ENCODE measurements at regions not wholly inside any gene's neighbourhood (a gene's known extent, or its start where the extent isn't known, plus 50 kb on each side); places are given as distances from the start of the nearest gene placed in this dataset.
A peak's percentile ranks its signal among the peaks of the same experiment; 100 is the strongest.

GRCh38 chr20:6238421-6238820, 115.6 kb upstream of the FERMT1 start:
- Histone ChIP-seq H3K27me3 (no peaks in the 10 kb centered on the region), H3K4me1 (no peaks in the 10 kb centered on the region), H3K9me3 (replicated peaks in 1 of 11) (peaks cover 0 to 7% (median 3%) of the 10 kb centered on the region in 11 experiments; a peak in 3 of 22 replicates), H3K36me3 (no peaks in the 10 kb centered on the region), H3K4me2 (no peak overlapping the region; a peak in 1 of 22 replicates), H3K27ac (no peak overlapping the region), H3K4me3 (no peak overlapping the region), H4K20me1 (no peaks in the 10 kb centered on the region), H3K9ac (no peak overlapping the region)
- TF ChIP-seq Cebpa-rat (IDR thresholded peaks at IDR 0.05) = no peak

GRCh38 chr20:6235510-6235909, 112.7 kb upstream of the FERMT1 start:
- no peak overlapping the region for H3K9ac ChIP-seq
- H3K4me3 ChIP-seq = no peak overlapping the region
- no peak overlapping the region for H3K4me2 ChIP-seq
- H3K36me3 ChIP-seq = no peaks in the 10 kb centered on the region
- no peaks in the 10 kb centered on the region for H4K20me1 ChIP-seq
- H3K9me3 ChIP-seq (replicated peaks in 1 of 11) = peaks cover 0 to 17% (median 9%) of the 10 kb centered on the region in 11 experiments; a peak in 8 of 22 replicates
- peaks cover 4 to 13% (median 9%) of the 10 kb centered on the region in 10 experiments; a peak in 12 of 20 replicates for H3K4me1 ChIP-seq
- TF ChIP-seq Cebpa-rat (IDR thresholded peaks at IDR 0.05) = no peak
- H3K27ac ChIP-seq = no peak overlapping the region
- H3K27me3 ChIP-seq = no peaks in the 10 kb centered on the region

GRCh38 chr20:6232436-6232835, 109.6 kb upstream of the FERMT1 start:
- H4K20me1 ChIP-seq = no peaks in the 10 kb centered on the region
- H3K4me1 ChIP-seq = peaks cover 4 to 13% (median 9%) of the 10 kb centered on the region in 10 experiments; a peak in 12 of 20 replicates
- H3K27me3 ChIP-seq = no peaks in the 10 kb centered on the region
- TF ChIP-seq Cebpa-rat (IDR thresholded peaks at IDR 0.05) = no peak
- no peak overlapping the region for H3K4me2 ChIP-seq
- H3K27ac ChIP-seq = no peak overlapping the region
- H3K4me3 ChIP-seq = no peak overlapping the region
- H3K36me3 ChIP-seq = no peaks in the 10 kb centered on the region
- H3K9ac ChIP-seq = no peak overlapping the region
- H3K9me3 ChIP-seq (replicated peaks in 1 of 11) = peaks cover 0 to 17% (median 9%) of the 10 kb centered on the region in 11 experiments; a peak in 8 of 22 replicates

- H3K4me1 ChIP-seq = peaks cover 4 to 13% (median 9%) of the 10 kb centered on the region in 10 experiments; a peak in 12 of 20 replicates
- no peaks in the 10 kb centered on the region for H3K36me3 ChIP-seq
- no peak overlapping the region for H3K4me3 ChIP-seq
- H4K20me1 ChIP-seq = no peaks in the 10 kb centered on the region
- no peaks in the 10 kb centered on the region for H3K27me3 ChIP-seq
- no peak overlapping the region for H3K27ac ChIP-seq
- peak overlapping the region in 7 of 11 experiments; percentile 5 to 30 (median 18); a peak in 3 of 22 replicates for H3K4me2 ChIP-seq
- no peak overlapping the region for H3K9ac ChIP-seq
- peaks cover 0 to 17% (median 9%) of the 10 kb centered on the region in 11 experiments; a peak in 8 of 22 replicates for H3K9me3 ChIP-seq (replicated peaks in 1 of 11)
- TF ChIP-seq Cebpa-rat (IDR thresholded peaks at IDR 0.05) = no peak
Measured at GRCh38 chr20:6231556-6231955, 108.7 kb upstream of the FERMT1 start.

- Histone ChIP-seq H3K4me2 (no peak overlapping the region), H3K9me3 (replicated peaks in 1 of 11) (peaks cover under 1 to 17% (median 12%) of the 10 kb centered on the region in 11 experiments; a peak in 17 of 22 replicates), H3K27ac (no peak overlapping the region), H3K27me3 (no peaks in the 10 kb centered on the region), H3K4me1 (peaks cover 4 to 13% (median 9%) of the 10 kb centered on the region in 10 experiments; a peak in 12 of 20 replicates), H4K20me1 (no peaks in the 10 kb centered on the region), H3K9ac (no peak overlapping the region), H3K4me3 (no peak overlapping the region), H3K36me3 (no peaks in the 10 kb centered on the region)
- TF ChIP-seq Cebpa-rat (IDR thresholded peaks at IDR 0.05) = no peak
Measured at GRCh38 chr20:6228302-6228843, 105.5 kb upstream of the FERMT1 start.

- Histone ChIP-seq H3K4me3 (no peak overlapping the region), H3K9ac (no peak overlapping the region), H3K9me3 (replicated peaks in 1 of 11) (peaks cover 4 to 14% (median 8%) of the 10 kb centered on the region in 11 experiments; a peak in 13 of 22 replicates), H3K4me2 (no peak overlapping the region), H3K4me1 (no peaks in the 10 kb centered on the region), H3K27ac (no peak overlapping the region), H4K20me1 (no peaks in the 10 kb centered on the region), H3K27me3 (no peaks in the 10 kb centered on the region), H3K36me3 (no peaks in the 10 kb centered on the region)
- TF ChIP-seq Cebpa-rat (IDR thresholded peaks at IDR 0.05) = no peak
Measured at GRCh38 chr20:6213311-6213710, 90.5 kb upstream of the FERMT1 start.

- H3K27ac ChIP-seq = no peak overlapping the region
- H3K4me3 ChIP-seq = no peak overlapping the region
- H4K20me1 ChIP-seq = no peaks in the 10 kb centered on the region
- H3K27me3 ChIP-seq = no peaks in the 10 kb centered on the region
- H3K4me1 ChIP-seq = no peaks in the 10 kb centered on the region
- H3K4me2 ChIP-seq = no peak overlapping the region
- no peaks in the 10 kb centered on the region for H3K36me3 ChIP-seq
- no peak overlapping the region for H3K9ac ChIP-seq
- no peak for TF ChIP-seq Cebpa-rat (IDR thresholded peaks at IDR 0.05)
- peaks cover 4 to 14% (median 11%) of the 10 kb centered on the region in 11 experiments; a peak in 13 of 22 replicates for H3K9me3 ChIP-seq (replicated peaks in 1 of 11)
Measured at GRCh38 chr20:6212903-6213302, 90.1 kb upstream of the FERMT1 start.

GRCh38 chr20:6209093-6209492, 86.3 kb upstream of the FERMT1 start:
- Histone ChIP-seq H3K4me1 (no peaks in the 10 kb centered on the region), H3K4me3 (no peak overlapping the region), H3K9ac (no peak overlapping the region), H3K27ac (no peak overlapping the region), H3K27me3 (no peaks in the 10 kb centered on the region), H4K20me1 (no peaks in the 10 kb centered on the region), H3K4me2 (no peak overlapping the region), H3K36me3 (no peaks in the 10 kb centered on the region), H3K9me3 (replicated peaks in 1 of 11) (peaks cover 6 to 24% (median 15%) of the 10 kb centered on the region in 11 experiments; a peak in 13 of 22 replicates)
- TF ChIP-seq Cebpa-rat (IDR thresholded peaks at IDR 0.05) = no peak

DNA sequence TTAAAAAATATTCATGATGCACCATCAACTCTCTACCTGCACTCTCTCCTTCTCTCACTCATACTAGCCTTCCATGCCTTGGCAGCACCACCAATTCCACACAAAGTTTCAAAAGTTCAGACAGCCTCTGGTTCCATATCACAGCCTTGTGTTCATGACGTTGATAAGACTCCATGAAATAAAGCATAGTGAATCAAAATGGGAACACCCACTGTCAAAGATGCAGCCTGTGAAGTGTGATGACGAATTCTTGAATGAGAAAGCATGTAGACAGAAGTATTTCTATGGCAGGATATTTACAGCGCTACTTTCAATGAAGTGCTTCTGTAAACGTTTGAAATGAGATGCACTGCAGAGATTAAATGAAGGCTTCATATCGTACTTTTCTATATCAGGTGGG, 77.3 kb upstream of the FERMT1 start:
- Histone ChIP-seq H3K9me3 (replicated peaks in 1 of 11) (peaks cover 0 to 6% (median 0%) of the 10 kb centered on the region in 11 experiments; a peak in 3 of 22 replicates), H3K9ac (no peak overlapping the region)
- no peak for TF ChIP-seq Cebpa-rat (IDR thresholded peaks at IDR 0.05)

GRCh38 chr20:6185268-6185667, 62.4 kb upstream of the FERMT1 start:
- TF ChIP-seq Cebpa-rat (IDR thresholded peaks at IDR 0.05) = no peak
- H4K20me1 ChIP-seq = no peaks in the 10 kb centered on the region
- H3K27me3 ChIP-seq = no peaks in the 10 kb centered on the region
- H3K27ac ChIP-seq = no peak overlapping the region
- H3K4me3 ChIP-seq = no peak overlapping the region
- H3K9me3 ChIP-seq (replicated peaks in 1 of 11) = peaks cover 0 to 6% (median 0%) of the 10 kb centered on the region in 11 experiments; a peak in 1 of 22 replicates
- no peaks in the 10 kb centered on the region for H3K36me3 ChIP-seq
- H3K4me1 ChIP-seq = peaks cover 0 to 2% (median 0%) of the 10 kb centered on the region in 10 experiments; a peak in 2 of 20 replicates
- no peak overlapping the region for H3K4me2 ChIP-seq
- H3K9ac ChIP-seq = no peak overlapping the region

More for the DNA sequence above, 77.3 kb upstream of the FERMT1 start:
- Histone ChIP-seq H3K4me3 (no peak overlapping the region), H3K27ac (no peak overlapping the region), H3K27me3 (no peaks in the 10 kb centered on the region), H4K20me1 (no peaks in the 10 kb centered on the region), H3K4me2 (no peak overlapping the region), H3K4me1 (no peaks in the 10 kb centered on the region), H3K36me3 (no peaks in the 10 kb centered on the region)

All from BLaER1 treated with 17β-estradiol and CSF1 and Interleukin-3, amounts not matched to agents 10 nM and 100 nM (cell line).